ENCODE measurements at regions not wholly inside any gene's neighbourhood (a gene's known extent, or its start where the extent isn't known, plus 50 kb on each side); places are given as distances from the start of the nearest gene placed in this dataset.

DNA sequence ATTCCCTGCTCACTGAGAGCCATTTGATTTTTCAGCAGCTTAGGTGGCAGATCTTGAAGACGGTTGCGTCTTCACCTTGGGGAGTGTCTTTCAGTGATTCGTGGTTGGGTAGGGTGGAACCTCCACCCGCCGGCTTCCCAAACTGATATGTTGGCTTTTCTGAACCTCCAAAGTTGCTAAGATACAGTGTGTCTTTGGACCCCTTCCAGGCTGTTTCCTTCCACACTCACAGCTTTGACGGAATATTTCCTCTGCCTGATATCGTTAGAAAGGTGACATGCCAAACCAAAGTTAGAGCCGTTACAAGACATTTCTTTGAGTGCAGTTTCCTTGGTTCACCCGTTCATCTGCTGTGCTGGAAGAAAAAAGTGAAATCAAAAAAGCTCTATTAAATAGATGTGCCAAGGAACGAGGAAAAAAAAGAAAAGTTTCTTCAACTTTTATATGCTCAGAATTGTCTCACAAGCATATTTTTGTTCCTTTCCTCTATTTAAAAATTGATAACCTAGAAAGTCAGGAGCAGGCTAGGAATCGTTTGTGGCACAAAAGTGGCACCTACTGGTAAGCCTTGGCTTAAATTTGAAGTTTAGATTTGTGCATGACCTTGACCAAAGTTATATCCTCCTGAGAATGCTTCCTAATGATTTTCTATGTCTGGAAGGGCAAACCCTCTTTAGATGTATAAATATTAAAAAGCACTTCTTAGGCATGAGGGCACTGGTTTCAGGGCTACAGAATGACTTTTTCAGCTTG, 270.7 kb upstream of the WWC1 start:
- no peak overlapping the region for H3K4me2 ChIP-seq (ENCODE audit: low read depth, low read length)
- ChIA-PET CTCF (ENCODE audit: low intra/inter-chr PET ratio, low total read pairs) (no interaction called here), POLR2A (no interaction called here)
- H3K9ac ChIP-seq (ENCODE audit: insufficient read depth, low read depth, low read length) = no peak overlapping the region
- WGBS (ENCODE audit: low lambda C conversion rate) = 33% methylated on average over 11 of the region's 11 CpGs
- in situ Hi-C loops (cut with HindIII; ENCODE audit: extremely low pct_ligation_motif_present, low pct_unique_long_range_greater_than_20kb) = loop anchor here (10.0 kb wide), 1 partner anchor 296 kb away; no protein-coding TSS in a partner anchor
- BruUV-seq (replicated peaks) = no TSS peak
- H3K27me3 ChIP-seq (ENCODE audit: control insufficient read depth in 1 of 2, insufficient read depth in 2 of 2, low read length in 2 of 2) = peaks cover 0 to 28% of the 10 kb centered on the region in 2 experiments; a peak in 3 of 5 replicates
- intact Hi-C loops (cut with micrococcal nuclease; ENCODE audit: unreplicated experiment) = loop anchor here (1.0 kb wide), 1 partner anchor 297 kb away; no protein-coding TSS in a partner anchor
- FAIRE-seq (no peak), DNase-seq (ENCODE audit: low spot score) (no peak), ATAC-seq (no peak)
- H3K36me3 ChIP-seq (replicated peaks in 1 of 2; ENCODE audit: control insufficient read depth in 1 of 2, insufficient read depth in 2 of 2, low read length in 2 of 2) = no peaks in the 10 kb centered on the region
- no peak overlapping the region for H3K27ac ChIP-seq (ENCODE audit: extremely low read length, insufficient read depth, low read length)
- H3K4me3 ChIP-seq (replicated peaks in 1 of 3; ENCODE audit: insufficient read depth in 1 of 3, low read depth in 2 of 3, low read length in 3 of 3) = no peak overlapping the region
- TF ChIP-seq GTF3A (CRISPR knock-in tag; conservative IDR thresholded peaks at IDR 0.05) (no peak), STAG1 (CRISPR knock-in tag; IDR thresholded peaks at IDR 0.05) (peak; percentile 23; the same call in 1 of the 2 replicates)
- TF ChIP-seq, protein P1, sequence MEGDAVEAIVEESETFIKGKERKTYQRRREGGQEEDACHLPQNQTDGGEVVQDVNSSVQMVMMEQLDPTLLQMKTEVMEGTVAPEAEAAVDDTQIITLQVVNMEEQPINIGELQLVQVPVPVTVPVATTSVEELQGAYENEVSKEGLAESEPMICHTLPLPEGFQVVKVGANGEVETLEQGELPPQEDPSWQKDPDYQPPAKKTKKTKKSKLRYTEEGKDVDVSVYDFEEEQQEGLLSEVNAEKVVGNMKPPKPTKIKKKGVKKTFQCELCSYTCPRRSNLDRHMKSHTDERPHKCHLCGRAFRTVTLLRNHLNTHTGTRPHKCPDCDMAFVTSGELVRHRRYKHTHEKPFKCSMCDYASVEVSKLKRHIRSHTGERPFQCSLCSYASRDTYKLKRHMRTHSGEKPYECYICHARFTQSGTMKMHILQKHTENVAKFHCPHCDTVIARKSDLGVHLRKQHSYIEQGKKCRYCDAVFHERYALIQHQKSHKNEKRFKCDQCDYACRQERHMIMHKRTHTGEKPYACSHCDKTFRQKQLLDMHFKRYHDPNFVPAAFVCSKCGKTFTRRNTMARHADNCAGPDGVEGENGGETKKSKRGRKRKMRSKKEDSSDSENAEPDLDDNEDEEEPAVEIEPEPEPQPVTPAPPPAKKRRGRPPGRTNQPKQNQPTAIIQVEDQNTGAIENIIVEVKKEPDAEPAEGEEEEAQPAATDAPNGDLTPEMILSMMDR (CRISPR knock-in tag; IDR thresholded peaks at IDR 0.05) = 0 out of 2 replicates have a peak, but pooled peaks have one; percentile 14
- H3K4me1 ChIP-seq (ENCODE audit: insufficient read depth, low read length) = no peaks in the 10 kb centered on the region
- H4K20me1 ChIP-seq (ENCODE audit: insufficient read depth, low read length) = no peaks in the 10 kb centered on the region
- H2AFZ ChIP-seq (ENCODE audit: low read length) = no peak overlapping the region
- no peaks in the 10 kb centered on the region for H3K79me2 ChIP-seq (ENCODE audit: insufficient read depth, low read length)
- no peaks in the 10 kb centered on the region for H3K9me3 ChIP-seq (ENCODE audit: low read length)

DNA sequence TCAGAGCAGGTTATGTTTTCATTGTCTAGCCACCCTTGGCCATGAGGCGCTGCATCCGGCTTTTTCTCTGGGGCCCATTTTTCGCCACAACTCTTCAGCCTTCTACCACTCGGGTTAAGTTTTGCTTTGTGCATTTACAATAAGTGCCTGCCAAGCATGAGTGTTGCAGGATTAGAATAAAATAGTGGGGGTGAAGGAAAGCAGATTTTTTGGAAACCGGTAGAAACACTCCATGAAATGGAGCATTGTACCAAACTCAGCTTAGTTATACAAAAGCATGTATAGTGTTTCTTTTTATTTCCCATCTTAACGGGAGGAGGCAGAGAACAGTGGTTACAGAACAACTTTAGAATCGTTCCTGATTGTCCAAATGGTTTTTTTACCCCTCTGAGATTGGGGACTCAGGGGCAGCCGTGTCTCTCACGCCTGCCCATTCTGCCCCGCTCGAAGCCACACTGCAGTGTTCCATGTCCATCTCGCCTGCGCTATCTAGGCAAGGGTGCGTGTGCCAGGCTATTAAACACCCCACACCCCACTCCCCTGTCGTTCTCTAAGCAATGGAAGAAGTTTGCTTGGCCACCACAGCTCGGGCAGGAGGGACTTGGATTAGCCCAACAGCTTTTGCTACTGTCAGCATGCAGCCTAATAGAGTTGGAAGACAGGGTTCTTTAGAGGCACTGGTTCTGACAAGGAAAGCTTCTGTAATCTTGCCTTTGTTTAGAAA, 268.8 kb upstream of the WWC1 start:
- DNase-seq (ENCODE audit: low spot score) (no peak), FAIRE-seq (no peak), ATAC-seq (no peak)
- ChIA-PET POLR2A (no interaction called here), CTCF (ENCODE audit: low intra/inter-chr PET ratio, low total read pairs) (no interaction called here)
- Histone ChIP-seq H3K4me2 (ENCODE audit: low read depth, low read length) (no peak overlapping the region), H3K9me3 (ENCODE audit: low read length) (no peaks in the 10 kb centered on the region), H3K9ac (ENCODE audit: insufficient read depth, low read depth, low read length) (no peak overlapping the region), H3K27ac (ENCODE audit: extremely low read length, insufficient read depth, low read length) (no peak overlapping the region), H3K79me2 (ENCODE audit: insufficient read depth, low read length) (no peaks in the 10 kb centered on the region), H3K4me3 (replicated peaks in 1 of 3; ENCODE audit: insufficient read depth in 1 of 3, low read depth in 2 of 3, low read length in 3 of 3) (no peak overlapping the region), H3K27me3 (ENCODE audit: control insufficient read depth in 1 of 2, insufficient read depth in 2 of 2, low read length in 2 of 2) (peaks cover 0 to 31% of the 10 kb centered on the region in 2 experiments; a peak in 3 of 5 replicates), H4K20me1 (ENCODE audit: insufficient read depth, low read length) (no peaks in the 10 kb centered on the region), H3K36me3 (replicated peaks in 1 of 2; ENCODE audit: control insufficient read depth in 1 of 2, insufficient read depth in 2 of 2, low read length in 2 of 2) (no peaks in the 10 kb centered on the region), H3K4me1 (ENCODE audit: insufficient read depth, low read length) (no peaks in the 10 kb centered on the region), H2AFZ (ENCODE audit: low read length) (no peak overlapping the region)
- intact Hi-C loops (cut with micrococcal nuclease; ENCODE audit: unreplicated experiment) = no loop called here
- no TSS peak for BruUV-seq (replicated peaks)
- in situ Hi-C loops (cut with HindIII; ENCODE audit: extremely low pct_ligation_motif_present, low pct_unique_long_range_greater_than_20kb) = loop anchor here (10.0 kb wide), 1 partner anchor 298 kb away; no protein-coding TSS in a partner anchor
- 30% methylated on average over 16 of the region's 16 CpGs for WGBS (ENCODE audit: low lambda C conversion rate)
- TF ChIP-seq ARHGAP35 (CRISPR knock-in tag; IDR thresholded peaks at IDR 0.05; ENCODE audit: borderline replicate concordance) (no peak), ZNF775 (CRISPR knock-in tag; IDR thresholded peaks at IDR 0.05; ENCODE audit: borderline replicate concordance) (no peak), EEA1 (CRISPR knock-in tag; IDR thresholded peaks at IDR 0.05; ENCODE audit: borderline replicate concordance) (no peak), PHF5A (CRISPR knock-in tag; IDR thresholded peaks at IDR 0.05; ENCODE audit: low read depth, unreplicated experiment) (no peak), ZBTB26 (CRISPR knock-in tag; IDR thresholded peaks at IDR 0.05; ENCODE audit: borderline replicate concordance) (no peak), ZFP91 (CRISPR knock-in tag; IDR thresholded peaks at IDR 0.05; ENCODE audit: borderline replicate concordance) (no peak), LCORL (IDR thresholded peaks at IDR 0.05) (no peak), LCORL (CRISPR knock-in tag; IDR thresholded peaks at IDR 0.05) (no peak), ZNF780A (CRISPR knock-in tag; IDR thresholded peaks at IDR 0.05) (no peak)
